IMR-90 (cell line): ENCODE measurements at regions not wholly inside any gene's neighbourhood (a gene's known extent, or its start where the extent isn't known, plus 50 kb on each side); places are given as distances from the start of the nearest gene placed in this dataset.

Experiments
- ATAC-seq: fragments of 200-7000 bp; cut with Tn5 transposase; 2 replicates; pipeline ENCODE4 v1.9.1; 2020; ENCODE audit warnings: low read depth, mild to moderate bottlenecking, moderate library complexity
- BruUV-seq: library from RNA; stranded (reverse); fragments of 400-500 nt; replicated peaks from 2 replicates; lab custom pipeline; 2021; lab: Mats Ljungman, UMichigan
- CTCF ChIA-PET: fragments of 300-600 bp; formaldehyde crosslinking; extraction: SDS; loops from one replicate; lab custom pipeline; 2021; ENCODE audit warnings: antibody characterized with exemption; lab: Yijun Ruan, JAX
- POLR2A ChIA-PET: fragments of 300-600 bp; sonication (Branson Sonifier 250); formaldehyde crosslinking; loops from one replicate; lab custom pipeline; 2022; ENCODE audit warnings: antibody characterized with exemption; ENCODE audit not compliant: unreplicated experiment; lab: Charles Lee
- DNase-seq: peaks from one replicate; pipeline ENCODE4 v3.0.0; 2013
- H2AFZ ChIP-seq: replicated peaks from 2 replicates; pipeline ENCODE3; 2013; ENCODE audit warnings: low read length, mild to moderate bottlenecking; ENCODE audit not compliant: poor library complexity
- H2AK5ac ChIP-seq: 2 replicates; pipeline ENCODE4 v1.6.1; 2013; ENCODE audit warnings: low read depth, low read length, inconsistent platforms
- H2AK9ac ChIP-seq: replicated peaks from 2 replicates; pipeline ENCODE3; 2013; ENCODE audit warnings: mild to moderate bottlenecking, low read depth, low read length, moderate library complexity; ENCODE audit not compliant: poor library complexity
- H2BK120ac ChIP-seq: 2 replicates; pipeline ENCODE4 v1.6.1; 2013; ENCODE audit warnings: low read depth, low read length, inconsistent platforms
- H2BK15ac ChIP-seq: 3 replicates; pipeline ENCODE4 v1.6.1; 2013; ENCODE audit warnings: low read depth, low read length, inconsistent platforms
- H2BK20ac ChIP-seq: 2 replicates; pipeline ENCODE4 v1.6.1; 2013; ENCODE audit warnings: low read depth, mild to moderate bottlenecking, inconsistent platforms, low read length, moderate library complexity
- H2BK5ac ChIP-seq: 2 replicates; pipeline ENCODE4 v1.6.1; 2013; ENCODE audit warnings: mild to moderate bottlenecking, low read depth, low read length, inconsistent platforms; ENCODE audit not compliant: poor library complexity, severe bottlenecking
- H3K14ac ChIP-seq: replicated peaks from 2 replicates; pipeline ENCODE4 v1.6.1; 2013; ENCODE audit warnings: low read depth, low read length, inconsistent platforms
- H3K18ac ChIP-seq: 2 replicates; pipeline ENCODE4 v1.6.1; 2013; ENCODE audit warnings: low read depth, low read length, control low read depth
- H3K23ac ChIP-seq: 2 replicates; pipeline ENCODE4 v1.6.1; 2013; ENCODE audit warnings: low read depth, low read length, inconsistent platforms
- H3K27ac ChIP-seq: 2 replicates; pipeline ENCODE4 v1.5.1; 2013; ENCODE audit warnings: mild to moderate bottlenecking, control low read depth, low read length; ENCODE audit not compliant: insufficient read depth
- H3K27me3 ChIP-seq: 2 replicates; pipeline ENCODE4 v1.6.1; 2013; ENCODE audit warnings: low read length; ENCODE audit not compliant: control insufficient read depth, insufficient read depth
- H3K36me3 ChIP-seq: 2 replicates; pipeline ENCODE4 v1.6.1; 2013; ENCODE audit warnings: low read length, mixed read lengths; ENCODE audit not compliant: control insufficient read depth, insufficient read depth
- H3K4ac ChIP-seq: 2 replicates; pipeline ENCODE4 v1.6.1; 2013; ENCODE audit warnings: low read depth, low read length, inconsistent platforms
- H3K4me1 ChIP-seq: 2 replicates; pipeline ENCODE4 v1.6.1; 2013; ENCODE audit warnings: low read length, mixed read lengths; ENCODE audit not compliant: control insufficient read depth, insufficient read depth
- H3K4me2 ChIP-seq: 2 replicates; pipeline ENCODE4 v1.6.1; 2013; ENCODE audit warnings: low read depth, mild to moderate bottlenecking, control low read depth, low read length, moderate library complexity
- H3K4me3 ChIP-seq: 2 replicates; pipeline ENCODE4 v1.5.1; 2013; ENCODE audit warnings: low read depth, mild to moderate bottlenecking, control low read depth, low read length, moderate library complexity; ENCODE audit not compliant: insufficient read depth
- H3K56ac ChIP-seq: 2 replicates; pipeline ENCODE4 v1.6.1; 2013; ENCODE audit warnings: low read length, inconsistent platforms; ENCODE audit not compliant: insufficient read depth; ENCODE audit errors: extremely low read depth
- H3K79me1 ChIP-seq, 2 experiments: 2 replicates each; pipeline ENCODE4 v1.6.1; 2013; ENCODE audit warnings: low read length in 2 of 2, inconsistent platforms in 1 of 2, low read depth in 1 of 2
- H3K9ac ChIP-seq: 2 replicates; pipeline ENCODE4 v1.6.1; 2013; ENCODE audit warnings: low read depth, low read length, control low read depth
- H3K9me1 ChIP-seq: 2 replicates; pipeline ENCODE4 v1.6.1; 2013; ENCODE audit warnings: low read length, inconsistent platforms; ENCODE audit not compliant: insufficient read depth
- H3K9me3 ChIP-seq: 2 replicates; pipeline ENCODE4 v1.6.1; 2013; ENCODE audit warnings: low read length; ENCODE audit not compliant: control insufficient read depth, insufficient read depth
- H4K20me1 ChIP-seq: 2 replicates; pipeline ENCODE4 v1.6.1; 2013; ENCODE audit warnings: low read length, inconsistent platforms; ENCODE audit not compliant: insufficient read depth
- H4K5ac ChIP-seq: 2 replicates; pipeline ENCODE4 v1.6.1; 2013; ENCODE audit warnings: mild to moderate bottlenecking, low read depth, low read length, control low read depth
- H4K8ac ChIP-seq, 2 experiments: 2 replicates each; pipeline ENCODE4 v1.6.1; 2013; ENCODE audit warnings: low read depth in 2 of 2, low read length in 2 of 2, control low read depth in 1 of 2, inconsistent platforms in 1 of 2
- H4K91ac ChIP-seq: 2 replicates; pipeline ENCODE4 v1.6.1; 2013; ENCODE audit warnings: low read depth, low read length, inconsistent platforms; ENCODE audit not compliant: insufficient read depth
- BHLHE40 ChIP-seq: fragments of 150-350 bp; IDR thresholded peaks from 2 replicates; pipeline ENCODE4 v1.6.1; 2016; ENCODE audit warnings: mild to moderate bottlenecking, low read depth, low read length
- CEBPB ChIP-seq: IDR thresholded peaks from 2 replicates; pipeline ENCODE4 v1.6.1; 2012; ENCODE audit warnings: low read depth, low read length, improper control_type of control experiment
- CHD1 ChIP-seq: IDR thresholded peaks from 2 replicates; pipeline ENCODE4 v1.6.1; 2012; ENCODE audit warnings: low read depth, low read length, improper control_type of control experiment
- FOS ChIP-seq: fragments of 150-350 bp; IDR thresholded peaks from 2 replicates; pipeline ENCODE4 v1.6.1; 2016; ENCODE audit warnings: low read depth, low read length
- MAFK ChIP-seq: IDR thresholded peaks from 2 replicates; pipeline ENCODE4 v1.6.1; 2012; ENCODE audit warnings: low read depth, low read length, improper control_type of control experiment
- MAZ ChIP-seq: IDR thresholded peaks from 2 replicates; pipeline ENCODE4 v1.6.1; 2012; ENCODE audit warnings: low read depth, mild to moderate bottlenecking, low read length, improper control_type of control experiment, moderate library complexity, borderline replicate concordance
- MXI1 ChIP-seq: IDR thresholded peaks from 2 replicates; pipeline ENCODE4 v1.6.1; 2012; ENCODE audit warnings: low read depth, mild to moderate bottlenecking, low read length, moderate library complexity, borderline replicate concordance
- NFE2L2 ChIP-seq: fragments of 150-350 bp; IDR thresholded peaks from 2 replicates; pipeline ENCODE4 v1.6.1; 2016; ENCODE audit warnings: low read depth, mild to moderate bottlenecking, low read length
- POLR2A ChIP-seq: IDR thresholded peaks from 2 replicates; pipeline ENCODE4 v1.6.1; 2012; ENCODE audit warnings: mild to moderate bottlenecking, low read depth, low read length
- RAD21 ChIP-seq: IDR thresholded peaks from 2 replicates; pipeline ENCODE4 v1.6.1; 2012; ENCODE audit warnings: low read length, improper control_type of control experiment
- RCOR1 ChIP-seq: IDR thresholded peaks from 2 replicates; pipeline ENCODE4 v1.6.1; 2012; ENCODE audit warnings: mild to moderate bottlenecking, low read length, improper control_type of control experiment; ENCODE audit not compliant: insufficient replicate concordance
- RFX5 ChIP-seq: IDR thresholded peaks from 2 replicates; pipeline ENCODE4 v1.8.0; 2012; ENCODE audit warnings: low read depth, mild to moderate bottlenecking, low read length, moderate library complexity
- SMC3 ChIP-seq: fragments of 150-350 bp; IDR thresholded peaks from 2 replicates; pipeline ENCODE4 v1.6.1; 2016; ENCODE audit warnings: low read depth, mild to moderate bottlenecking, antibody characterized with exemption, low read length, moderate library complexity
- WGBS, 2 experiments: methylation state at CpG; one replicate each; pipeline versions ENCODE4 v1.1.5 to v1.1.7; 2013; ENCODE audit warnings: missing lambda C conversion rate in 2 of 2; ENCODE audit not compliant: insufficient read length in 1 of 2; ENCODE audit errors: extremely low coverage in 2 of 2; 5-methylcytosine and 5-hydroxymethylcytosine counted together
- dilution Hi-C: fragments of 300-500 bp; cut with HindIII; formaldehyde crosslinking; loops from one replicate; pipeline ENCODE4 v1.14.3; 2018; ENCODE audit warnings: low sequenced_read_pairs; ENCODE audit not compliant: unreplicated experiment
- in situ Hi-C: fragments of 300-500 bp; cut with MboI; formaldehyde crosslinking; loops from 3 replicates; pipeline ENCODE4 v1.14.3; 2019; ENCODE audit warnings: low sequenced_read_pairs, inconsistent platforms, mixed read lengths
- intact Hi-C: fragments of 100-400 bp; cut with micrococcal nuclease; formaldehyde crosslinking; loops from 2 replicates; pipeline ENCODE4 v1.10.0; 2022
- TF ChIP-seq, protein P1 (sequence below): conservative IDR thresholded peaks from 2 replicates; pipeline ENCODE4 v1.5.1; 2012; ENCODE audit warnings: mild to moderate bottlenecking, low read depth, low read length, improper control_type of control experiment
- TF ChIP-seq, protein P2 (sequence below): fragments of 150-350 bp; IDR thresholded peaks from 2 replicates; pipeline ENCODE4 v1.6.1; 2017; ENCODE audit warnings: mild to moderate bottlenecking, antibody characterized with exemption, low read length, low read depth
- TF ChIP-seq, protein P3 (sequence below): fragments of 150-350 bp; IDR thresholded peaks from 2 replicates; pipeline ENCODE4 v1.6.1; 2016; ENCODE audit warnings: low read depth, mild to moderate bottlenecking, low read length, moderate library complexity, borderline replicate concordance

DNA sequence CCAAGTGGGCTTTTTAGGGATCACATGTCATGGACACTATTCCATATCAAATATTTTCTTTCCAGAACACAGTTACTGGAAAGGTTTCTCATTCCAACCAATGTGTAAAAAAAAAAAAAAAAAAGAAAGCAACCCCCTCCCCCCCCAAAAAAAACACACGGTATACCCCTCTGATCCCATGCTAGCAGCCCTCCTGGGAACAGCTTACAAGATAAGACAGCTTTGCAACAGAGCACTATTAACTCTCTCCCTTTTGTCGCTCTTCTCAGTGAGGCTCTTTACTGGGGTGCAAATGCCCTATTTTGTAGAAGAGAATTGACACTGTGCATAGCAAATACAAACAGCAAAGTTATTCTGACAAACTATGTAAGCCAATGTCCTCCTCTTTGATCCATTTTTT is 161.2 kb downstream of the NTMT2 start:
- TF ChIP-seq BHLHE40, result no peak
- TF ChIP-seq POLR2A, result no peak
- no peak for TF ChIP-seq RAD21
- no peak for TF ChIP-seq MAFK
- TF ChIP-seq NFE2L2, result no peak
- TF ChIP-seq RFX5, result no peak
- no peak for TF ChIP-seq CHD1
- TF ChIP-seq, protein P1, sequence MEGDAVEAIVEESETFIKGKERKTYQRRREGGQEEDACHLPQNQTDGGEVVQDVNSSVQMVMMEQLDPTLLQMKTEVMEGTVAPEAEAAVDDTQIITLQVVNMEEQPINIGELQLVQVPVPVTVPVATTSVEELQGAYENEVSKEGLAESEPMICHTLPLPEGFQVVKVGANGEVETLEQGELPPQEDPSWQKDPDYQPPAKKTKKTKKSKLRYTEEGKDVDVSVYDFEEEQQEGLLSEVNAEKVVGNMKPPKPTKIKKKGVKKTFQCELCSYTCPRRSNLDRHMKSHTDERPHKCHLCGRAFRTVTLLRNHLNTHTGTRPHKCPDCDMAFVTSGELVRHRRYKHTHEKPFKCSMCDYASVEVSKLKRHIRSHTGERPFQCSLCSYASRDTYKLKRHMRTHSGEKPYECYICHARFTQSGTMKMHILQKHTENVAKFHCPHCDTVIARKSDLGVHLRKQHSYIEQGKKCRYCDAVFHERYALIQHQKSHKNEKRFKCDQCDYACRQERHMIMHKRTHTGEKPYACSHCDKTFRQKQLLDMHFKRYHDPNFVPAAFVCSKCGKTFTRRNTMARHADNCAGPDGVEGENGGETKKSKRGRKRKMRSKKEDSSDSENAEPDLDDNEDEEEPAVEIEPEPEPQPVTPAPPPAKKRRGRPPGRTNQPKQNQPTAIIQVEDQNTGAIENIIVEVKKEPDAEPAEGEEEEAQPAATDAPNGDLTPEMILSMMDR, result no peak
- no peak for TF ChIP-seq FOS
- no peak for TF ChIP-seq MXI1
- TF ChIP-seq RCOR1, result no peak
- TF ChIP-seq, protein P2, sequence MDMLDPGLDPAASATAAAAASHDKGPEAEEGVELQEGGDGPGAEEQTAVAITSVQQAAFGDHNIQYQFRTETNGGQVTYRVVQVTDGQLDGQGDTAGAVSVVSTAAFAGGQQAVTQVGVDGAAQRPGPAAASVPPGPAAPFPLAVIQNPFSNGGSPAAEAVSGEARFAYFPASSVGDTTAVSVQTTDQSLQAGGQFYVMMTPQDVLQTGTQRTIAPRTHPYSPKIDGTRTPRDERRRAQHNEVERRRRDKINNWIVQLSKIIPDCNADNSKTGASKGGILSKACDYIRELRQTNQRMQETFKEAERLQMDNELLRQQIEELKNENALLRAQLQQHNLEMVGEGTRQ, result no peak
- TF ChIP-seq, protein P3, sequence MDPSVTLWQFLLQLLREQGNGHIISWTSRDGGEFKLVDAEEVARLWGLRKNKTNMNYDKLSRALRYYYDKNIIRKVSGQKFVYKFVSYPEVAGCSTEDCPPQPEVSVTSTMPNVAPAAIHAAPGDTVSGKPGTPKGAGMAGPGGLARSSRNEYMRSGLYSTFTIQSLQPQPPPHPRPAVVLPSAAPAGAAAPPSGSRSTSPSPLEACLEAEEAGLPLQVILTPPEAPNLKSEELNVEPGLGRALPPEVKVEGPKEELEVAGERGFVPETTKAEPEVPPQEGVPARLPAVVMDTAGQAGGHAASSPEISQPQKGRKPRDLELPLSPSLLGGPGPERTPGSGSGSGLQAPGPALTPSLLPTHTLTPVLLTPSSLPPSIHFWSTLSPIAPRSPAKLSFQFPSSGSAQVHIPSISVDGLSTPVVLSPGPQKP, result no peak
- no peak for TF ChIP-seq MAZ
- no peak for TF ChIP-seq SMC3
- TF ChIP-seq CEBPB, result no peak
- dilution Hi-C loops, result no loop called here

More for the DNA sequence above, 161.2 kb downstream of the NTMT2 start:
- Histone ChIP-seq H4K91ac (no peak overlapping the region), H3K9ac (no peak overlapping the region), H2BK5ac (no peak overlapping the region), H4K20me1 (no peaks in the 10 kb centered on the region), H4K8ac (no peak overlapping the region), H3K4ac (no peak overlapping the region; the same call in 1 of the 2 replicates), H3K23ac (no peak overlapping the region), H3K79me1 (no peaks in the 10 kb centered on the region), H3K27me3 (no peaks in the 10 kb centered on the region), H2BK15ac (no peak overlapping the region), H3K36me3 (no peaks in the 10 kb centered on the region), H3K4me3 (no peak overlapping the region), H3K4me2 (no peak overlapping the region), H3K9me3 (no peaks in the 10 kb centered on the region), H3K18ac (no peak overlapping the region), H2BK120ac (peak overlapping the region; percentile 6; the same call in 1 of the 2 replicates), H3K27ac (no peak overlapping the region), H3K14ac (0 out of 2 replicates have a peak overlapping the region, but pooled peaks have one; percentile 40), H3K9me1 (peaks cover 9% of the 10 kb centered on the region), H2AFZ (no peak overlapping the region), H4K5ac (no peak overlapping the region), H2BK20ac (peak overlapping the region; percentile 30; the same call in 1 of the 2 replicates), H2AK5ac (no peak overlapping the region), H3K56ac (no peak overlapping the region), H3K4me1 (peaks cover 11% of the 10 kb centered on the region), H2AK9ac (no peak overlapping the region)
- intact Hi-C loops, result loop anchor here (5.0 kb wide), 1 partner anchor 355 kb away; the partner anchor contains the start of gene PRRX1
- CTCF ChIA-PET, result no interaction called here
- BruUV-seq, result no TSS peak
- no CpG with 5 or more reads among the region's 2 CpGs for WGBS, 2 experiments
- no peak for ATAC-seq
- in situ Hi-C loops, result no loop called here
- POLR2A ChIA-PET, result no interaction called here
- DNase-seq, result no peak
